IPS DF 4.7 (cell line): ENCODE measurements at regions not wholly inside any gene's neighbourhood (a gene's known extent, or its start where the extent isn't known, plus 50 kb on each side); places are given as distances from the start of the nearest gene placed in this dataset.

Experiments used
- DNase-seq: peaks from one replicate; pipeline ENCODE4 v3.0.0-alpha.2; 2013; ENCODE audit warnings: low spot score; ENCODE audit errors: extremely low read depth

DNA sequence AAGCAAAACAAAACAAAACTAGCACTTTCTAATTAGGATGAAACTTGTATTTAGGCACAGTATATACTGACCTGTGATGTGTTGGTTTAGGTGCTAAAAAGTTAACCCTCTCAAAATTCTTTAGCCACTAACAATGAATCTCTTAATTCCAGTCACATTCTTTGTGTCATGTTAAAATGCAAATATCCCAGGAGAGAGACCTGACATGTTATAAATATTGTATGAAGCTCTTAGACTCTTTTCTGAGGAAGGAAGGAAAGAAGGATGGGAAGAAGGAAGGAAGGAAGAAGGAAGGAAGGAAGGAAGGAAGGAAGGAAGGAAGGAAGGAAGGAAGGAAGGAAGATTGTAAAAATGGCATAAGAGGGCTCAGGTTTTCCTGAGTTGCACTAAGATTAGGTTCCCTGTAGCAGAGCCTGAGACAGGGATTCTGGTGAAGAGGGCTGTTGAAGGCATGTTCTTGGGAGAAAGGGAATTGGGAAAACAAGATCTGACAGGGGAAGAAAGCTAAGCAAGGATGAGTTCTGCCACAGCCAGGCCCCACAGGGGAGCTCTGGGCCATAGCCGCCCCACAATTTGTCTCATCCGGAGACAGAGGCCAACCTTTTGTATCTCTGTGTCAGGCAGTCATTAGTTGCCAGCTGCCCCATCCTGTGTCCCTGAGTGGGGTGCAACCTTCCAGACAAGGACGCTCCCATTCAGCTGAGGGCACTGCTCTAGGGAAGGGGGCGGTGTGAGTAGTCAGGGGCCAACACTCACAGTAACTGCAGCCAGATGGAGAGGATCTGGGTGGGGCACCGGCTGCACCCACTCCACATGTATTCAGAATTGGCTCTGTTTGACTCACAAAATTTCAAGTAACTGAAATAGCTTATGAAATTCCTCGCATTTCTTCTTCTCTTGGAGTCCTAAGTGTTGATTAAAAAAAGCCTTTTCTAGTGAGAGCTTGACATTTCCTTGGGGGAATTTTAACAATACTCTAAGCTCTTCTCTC lies 189.3 kb upstream of the ARG1 start:
- no peak for DNase-seq

GRCh38 chr6:131387562-131388447 lies 185.2 kb upstream of the ARG1 start:
- no peak for DNase-seq

DNA sequence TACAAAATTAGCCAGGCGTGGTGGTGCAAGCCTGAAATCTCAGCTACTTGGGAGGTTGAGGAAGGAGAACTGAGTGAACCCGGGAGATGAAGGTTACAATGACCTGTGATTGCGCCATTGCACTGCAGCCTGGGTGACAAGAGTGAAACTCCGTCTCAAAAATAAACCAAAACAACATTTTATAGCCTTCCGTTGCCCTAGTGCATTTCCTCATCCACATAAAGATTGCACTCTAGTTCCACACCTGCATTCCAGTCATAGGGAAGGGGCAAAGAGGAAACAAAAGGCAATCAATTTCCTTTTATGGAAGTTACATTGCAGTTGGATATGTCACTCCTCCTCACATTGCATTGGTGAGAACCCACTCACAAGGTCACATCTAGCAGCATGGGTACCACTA lies 182.7 kb upstream of the ARG1 start:
- DNase-seq, result no peak

DNA sequence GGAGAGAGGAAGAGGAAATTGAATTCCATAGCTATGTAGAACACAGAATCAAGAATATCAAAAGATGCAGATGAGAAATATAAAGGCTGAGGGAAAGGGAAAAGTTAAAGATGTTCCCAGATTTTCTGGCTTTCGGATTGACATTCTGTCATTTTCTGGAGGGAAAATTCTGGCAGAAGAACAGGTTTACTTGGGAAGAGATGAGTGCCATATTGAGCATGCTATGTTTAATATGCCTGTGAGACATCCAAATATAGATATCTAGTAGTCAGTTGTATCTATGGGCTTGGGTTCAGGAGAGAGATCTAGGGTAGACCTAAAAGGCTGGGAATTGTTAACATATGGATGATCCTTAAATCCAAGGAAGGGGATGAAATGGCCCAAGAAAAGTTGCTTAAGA lies 181.9 kb upstream of the ARG1 start:
- no peak for DNase-seq

DNA sequence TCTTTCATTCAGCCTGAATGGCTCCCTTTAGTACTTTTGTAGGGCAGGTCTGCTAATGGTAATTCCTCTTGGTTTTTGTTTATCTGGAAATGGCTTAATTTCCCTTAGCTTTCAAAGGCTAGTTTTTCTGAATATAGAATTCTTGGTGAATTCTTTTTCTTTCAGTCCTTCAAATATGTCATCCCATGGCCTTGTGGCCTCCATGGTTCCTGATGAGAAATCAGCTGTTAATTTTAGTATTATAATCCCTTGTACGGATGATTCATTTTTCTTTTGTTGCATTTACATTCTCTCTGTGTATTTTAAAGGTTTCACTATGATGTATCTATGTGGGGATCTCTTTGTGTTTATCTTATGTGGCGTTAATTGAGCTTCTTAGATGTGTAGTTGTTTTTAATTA lies 179.6 kb upstream of the ARG1 start:
- DNase-seq, result no peak

GRCh38 chr6:131394768-131395432 lies 178.1 kb upstream of the ARG1 start:
- no peak for DNase-seq

DNA sequence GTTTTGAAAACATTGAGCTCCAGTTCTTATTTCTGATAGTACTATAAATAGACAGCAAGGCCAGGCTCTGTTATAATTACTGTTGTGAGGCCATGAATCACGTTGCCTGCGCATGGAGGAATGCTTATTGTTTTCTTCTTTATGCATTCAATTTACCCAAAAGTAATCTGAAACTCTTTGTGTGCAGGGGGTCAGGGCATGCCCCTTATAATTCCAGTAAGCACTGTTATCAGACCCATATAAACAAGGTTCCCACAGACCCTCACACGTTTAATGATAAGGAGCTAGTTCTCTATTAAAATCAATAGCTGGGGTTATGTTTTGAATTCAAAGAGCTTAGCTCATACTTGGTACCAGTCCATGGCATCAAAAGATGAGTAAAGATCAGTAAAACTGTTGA lies 174.8 kb upstream of the ARG1 start:
- DNase-seq, result no peak

DNA sequence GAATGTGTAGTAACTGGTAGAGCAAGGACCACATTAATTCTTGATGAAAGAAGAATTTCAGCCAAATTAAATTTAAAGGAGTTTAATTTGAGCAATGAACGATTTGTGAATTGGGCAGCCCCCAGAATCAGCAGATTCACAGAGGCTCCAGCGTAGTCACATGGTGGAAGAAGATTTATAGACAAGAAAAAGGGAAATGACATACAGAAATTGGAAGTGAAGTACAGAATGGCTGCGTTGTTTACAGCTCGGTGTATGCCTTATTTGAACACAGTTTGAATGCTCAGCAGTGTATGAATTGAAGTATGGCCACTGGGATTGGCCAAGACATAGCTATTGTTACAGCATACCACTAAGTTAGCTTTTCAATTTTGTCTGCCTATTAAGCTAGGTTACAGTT lies 173.6 kb upstream of the ARG1 start:
- DNase-seq, result no peak

- no peak for DNase-seq
Measured at GRCh38 chr6:131400054-131400778, 172.8 kb upstream of the ARG1 start.

DNA sequence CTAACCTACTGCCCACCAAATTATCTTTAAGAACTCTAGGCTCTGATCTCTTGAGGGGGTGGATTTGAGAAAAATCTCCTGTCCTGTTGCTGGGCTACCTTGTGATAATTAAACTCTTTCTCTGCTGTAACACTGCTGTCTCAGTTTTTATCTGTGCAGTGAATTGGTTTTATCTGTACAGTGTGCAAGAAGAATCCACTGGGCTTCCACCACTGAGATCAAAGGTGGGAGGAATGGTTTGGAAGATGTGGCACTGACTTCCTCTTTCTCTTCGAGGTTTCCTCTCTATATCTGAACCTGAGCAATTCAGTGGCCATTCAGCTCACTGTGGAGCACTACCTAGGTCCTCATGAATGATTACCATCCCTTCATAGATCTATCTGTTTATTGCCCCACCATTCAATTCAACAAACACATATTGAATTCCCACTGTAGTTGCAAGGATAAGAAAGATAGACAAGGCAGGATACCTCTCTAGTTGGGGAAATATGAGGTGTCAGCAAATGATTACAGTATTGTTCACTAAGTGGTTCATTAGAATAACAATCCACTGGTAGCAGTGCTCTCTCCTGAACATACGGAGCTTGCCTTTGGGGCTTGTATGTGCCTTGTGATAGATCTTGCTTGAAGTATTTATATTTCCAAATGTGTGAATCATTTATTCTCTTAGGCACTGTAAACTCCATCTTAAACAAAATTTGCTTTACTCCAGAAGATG lies 172.1 kb upstream of the ARG1 start:
- no peak for DNase-seq

DNA sequence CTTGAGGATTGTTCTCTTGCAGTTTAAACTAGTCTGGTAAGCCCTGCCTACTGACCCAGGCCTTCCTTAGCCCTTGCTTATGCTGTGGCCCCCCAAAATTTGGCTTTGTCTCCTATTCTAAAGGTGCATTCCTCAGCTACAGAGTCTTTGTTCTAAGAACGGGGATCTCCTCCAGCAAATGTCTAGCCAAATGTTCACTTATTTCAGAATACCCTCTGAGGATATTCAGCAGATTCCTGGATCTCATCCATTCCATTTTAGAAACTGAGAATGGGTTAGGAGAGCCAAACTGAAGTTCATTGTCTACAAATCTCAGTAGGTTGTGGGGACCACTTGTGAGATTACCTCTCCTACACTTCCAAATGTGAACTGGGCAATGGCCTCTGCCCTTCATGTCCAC lies 164.2 kb upstream of the ARG1 start:
- no peak for DNase-seq

DNA sequence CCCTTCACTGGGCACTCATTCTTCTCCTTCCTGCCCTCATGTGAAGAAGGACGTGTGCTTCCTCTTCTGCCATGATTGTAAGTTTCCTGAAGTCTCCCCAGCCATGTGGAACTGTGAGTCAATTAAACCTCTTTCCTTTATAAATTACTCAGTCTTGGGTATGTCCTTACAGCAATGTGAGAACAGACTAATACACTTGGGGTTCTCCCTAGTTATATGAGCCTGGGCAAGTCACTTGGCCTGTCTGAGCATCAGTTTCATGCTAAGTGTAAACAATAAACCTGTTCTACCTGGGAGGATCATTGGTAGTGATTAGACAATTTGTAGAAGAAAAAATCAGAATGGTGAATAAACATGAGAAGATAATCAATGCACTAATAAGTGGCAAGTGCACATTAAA lies 162.2 kb upstream of the ARG1 start:
- DNase-seq, result no peak

DNA sequence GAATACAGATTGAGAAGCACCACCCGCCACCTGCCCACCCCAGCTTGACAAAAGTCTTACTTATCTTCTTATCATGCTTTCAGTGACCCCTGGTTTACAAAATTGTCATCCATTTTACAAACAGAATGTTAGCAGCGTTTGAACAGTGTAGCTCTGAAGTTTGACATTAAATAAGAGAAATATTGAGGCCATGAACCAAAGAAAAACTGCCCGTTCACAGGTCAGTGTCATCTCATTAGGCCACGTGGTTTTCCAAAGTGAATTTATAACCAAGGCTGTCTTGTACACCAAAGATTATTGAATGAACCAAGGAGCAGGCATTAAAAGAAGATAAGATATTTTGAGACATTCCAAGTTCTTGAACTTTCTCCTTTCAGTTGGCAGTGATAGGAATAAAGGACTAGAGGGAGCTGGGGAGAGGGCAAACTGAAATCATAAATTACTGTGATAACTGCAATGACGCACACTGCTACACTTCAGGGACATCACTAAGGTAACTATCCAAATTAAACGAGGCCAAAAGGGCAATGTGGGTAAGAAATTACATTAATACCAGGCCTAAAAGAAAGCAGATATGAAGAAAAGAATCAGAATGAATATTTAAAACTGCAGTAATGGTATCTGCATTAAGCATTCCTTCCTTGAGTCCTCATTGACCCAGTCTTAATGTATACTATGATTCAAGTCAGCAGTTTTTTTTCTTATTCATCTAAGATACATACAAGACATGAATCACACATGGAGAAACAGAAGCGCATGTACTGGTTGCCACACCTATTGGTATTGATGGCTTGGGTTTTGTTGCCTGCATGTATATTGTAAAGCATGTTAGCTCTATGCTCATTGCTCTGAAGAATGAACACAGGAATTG lies 159.8 kb upstream of the ARG1 start:
- DNase-seq, result no peak

DNA sequence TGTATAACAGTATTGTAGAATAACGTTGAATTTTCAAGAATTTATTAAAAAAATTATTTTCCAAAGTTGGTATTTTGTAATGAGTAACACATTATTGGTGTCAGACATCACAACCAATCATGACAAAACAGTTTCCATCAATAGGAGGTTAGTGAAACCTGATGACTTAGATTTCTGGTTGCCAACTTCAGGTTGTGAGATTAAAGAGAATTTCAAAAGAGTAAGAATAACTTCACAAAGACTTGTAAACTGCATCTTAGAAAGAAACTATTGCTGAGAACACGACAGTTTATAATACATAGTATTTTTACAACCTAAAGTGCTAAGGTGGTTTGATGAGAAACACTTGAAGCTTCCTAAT lies 159.2 kb upstream of the ARG1 start:
- DNase-seq, result no peak

DNA sequence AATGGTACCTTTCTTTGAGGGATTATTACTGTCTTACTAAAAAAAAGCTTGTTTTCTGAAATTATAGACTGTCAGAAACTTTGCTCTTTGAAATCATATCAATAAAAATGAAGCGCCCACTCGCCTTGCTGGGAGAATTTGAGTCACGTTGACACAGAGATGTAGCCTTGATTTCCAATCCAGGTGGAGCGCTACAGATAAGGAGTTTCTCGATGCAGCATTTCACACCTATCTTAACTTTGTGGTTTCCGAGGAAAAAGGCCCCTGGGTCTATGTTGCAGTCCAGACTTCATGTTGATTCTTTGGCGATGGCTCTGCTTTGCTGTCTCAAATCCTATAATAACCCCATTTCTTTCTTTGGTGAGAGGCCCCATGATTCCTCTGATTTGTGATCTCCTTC lies 158.1 kb upstream of the ARG1 start:
- no peak for DNase-seq

DNA sequence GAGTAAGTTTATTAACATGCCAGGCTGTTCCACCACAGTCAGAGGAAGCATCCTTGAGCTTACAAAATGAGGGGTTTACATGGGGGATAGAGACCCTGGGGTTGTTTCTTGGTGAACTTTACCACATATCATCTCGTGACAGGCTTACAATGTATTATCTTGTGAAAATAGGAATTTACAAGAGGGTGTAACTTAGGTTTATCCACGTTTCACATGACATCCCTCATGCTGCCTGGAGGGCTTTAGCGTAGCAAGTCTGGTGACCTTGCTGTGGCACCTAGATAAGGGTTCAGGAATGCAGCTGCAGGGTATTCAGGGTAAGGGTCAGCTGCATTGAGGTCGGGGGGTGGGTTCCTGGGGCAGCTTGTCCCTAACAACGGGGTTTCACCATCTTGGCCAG lies 154.6 kb upstream of the ARG1 start:
- no peak for DNase-seq

GRCh38 chr6:131419702-131420101 lies 153.3 kb upstream of the ARG1 start:
- no peak for DNase-seq

DNA sequence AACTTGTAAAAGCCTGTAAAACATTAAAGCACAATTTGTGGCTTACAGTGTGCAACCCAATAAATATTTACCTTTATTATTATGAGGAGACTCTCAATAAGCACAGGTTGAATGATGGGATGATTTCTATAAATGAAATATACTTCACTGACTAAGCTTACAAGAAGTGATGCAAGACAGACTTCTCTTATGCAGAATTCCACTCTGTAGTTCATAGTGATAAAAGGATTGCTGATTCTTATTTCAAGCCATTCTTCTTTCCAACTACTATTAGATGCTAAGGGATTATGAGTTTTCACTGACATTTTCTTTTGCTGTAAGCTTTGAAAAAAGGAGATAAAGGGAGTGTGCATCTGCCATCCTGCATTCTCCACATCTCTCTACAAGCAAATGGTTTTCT lies 149.0 kb upstream of the ARG1 start:
- no peak for DNase-seq

DNA sequence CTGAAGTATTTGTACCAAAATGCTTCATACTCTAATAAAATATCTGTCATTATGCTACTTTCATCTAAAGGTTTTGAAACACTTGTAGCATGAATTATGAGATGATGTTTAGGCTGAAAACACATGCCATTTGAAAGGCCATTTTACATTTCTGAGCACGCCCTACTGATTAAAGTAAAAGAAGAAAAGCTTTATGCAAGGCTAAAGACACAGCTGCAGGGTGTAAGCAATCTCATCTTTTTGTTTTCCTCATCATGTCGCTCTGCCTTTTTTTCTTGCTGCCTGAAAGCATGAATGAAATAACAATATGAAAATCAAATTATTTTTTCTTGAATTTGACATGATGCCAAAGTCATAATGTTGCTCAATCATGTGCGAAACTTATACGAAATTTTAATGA lies 148.6 kb upstream of the ARG1 start:
- DNase-seq, result no peak
